LNCaP clone FGC (cell line): ENCODE measurements at regions not wholly inside any gene's neighbourhood (a gene's known extent, or its start where the extent isn't known, plus 50 kb on each side); places are given as distances from the start of the nearest gene placed in this dataset.

ENCODE experiments used
- DNase-seq: peaks from one replicate; pipeline ENCODE4 v3.0.0-alpha.2; 2011; ENCODE audit warnings: low read depth
- H3K4me3 ChIP-seq: 2 replicates; pipeline ENCODE4 v1.5.1; 2011; ENCODE audit warnings: mild to moderate bottlenecking, low read depth, low read length, control low read depth
- CTCF ChIP-seq: IDR thresholded peaks from 2 replicates; pipeline ENCODE4 v1.5.1; 2012; ENCODE audit warnings: mild to moderate bottlenecking; ENCODE audit not compliant: control insufficient read depth, insufficient read depth; ENCODE audit errors: extremely low read depth

- TF ChIP-seq CTCF, result no peak
- no peak overlapping the region for H3K4me3 ChIP-seq
- no peak for DNase-seq
These were observed 65.7 kb upstream of the EXOC1L start for GRCh38 chr4:55753856-55754255.

- no peak for TF ChIP-seq CTCF
- DNase-seq, result no peak
- no peak overlapping the region for H3K4me3 ChIP-seq
These were observed 64.7 kb upstream of the EXOC1L start for GRCh38 chr4:55754754-55755350.

GRCh38 chr4:55756208-55756607 lies 63.4 kb upstream of the EXOC1L start:
- no peak for TF ChIP-seq CTCF
- H3K4me3 ChIP-seq, result no peak overlapping the region
- no peak for DNase-seq

- DNase-seq, result no peak
- H3K4me3 ChIP-seq, result no peak overlapping the region
- no peak for TF ChIP-seq CTCF
These were observed 62.1 kb upstream of the EXOC1L start for GRCh38 chr4:55757356-55757952.

- no peak overlapping the region for H3K4me3 ChIP-seq
- no peak for TF ChIP-seq CTCF
- DNase-seq, result no peak
These were observed 61.5 kb upstream of the EXOC1L start for GRCh38 chr4:55758066-55758465.

GRCh38 chr4:55758570-55758969 lies 61.0 kb upstream of the EXOC1L start:
- peak; percentile 49 for DNase-seq
- TF ChIP-seq CTCF, result no peak
- no peak overlapping the region for H3K4me3 ChIP-seq

GRCh38 chr4:55762819-55763218 lies 56.8 kb upstream of the EXOC1L start:
- TF ChIP-seq CTCF, result no peak
- no peak overlapping the region for H3K4me3 ChIP-seq
- DNase-seq, result no peak
